Naive thymus-derived CD4-positive, alpha-beta T cell (primary cell): ENCODE measurements at regions not wholly inside any gene's neighbourhood (a gene's known extent, or its start where the extent isn't known, plus 50 kb on each side); places are given as distances from the start of the nearest gene placed in this dataset.

ENCODE experiments used
- ATAC-seq: fragments of 150-1000 bp; cut with Tn5 transposase; 2 replicates; pipeline ENCODE4 v1.10.0; 2021; ENCODE audit warnings: mild to moderate bottlenecking, moderate library complexity
- CTCF ChIA-PET: fragments of 350-600 bp; sonication (Branson Sonifier 250); formaldehyde crosslinking; loops from one replicate; lab custom pipeline; 2021; ENCODE audit warnings: antibody characterized with exemption; lab: Charles Lee
- POLR2A ChIA-PET: fragments of 350-600 bp; sonication (Branson Sonifier 250); formaldehyde crosslinking; loops from one replicate; lab custom pipeline; 2021; ENCODE audit warnings: antibody characterized with exemption, inconsistent platforms; lab: Charles Lee
- DNase-seq, 9 donors: peaks; one replicate each; pipeline versions ENCODE4 v3.0.0 to v3.0.0-alpha.2; 2020 to 2022; ENCODE audit warnings: mixed read lengths in 1 of 9
- H3K27ac ChIP-seq: one replicate; pipeline ENCODE4 v1.7.0; 2013; ENCODE audit warnings: mild to moderate bottlenecking, low read depth, low read length, moderate library complexity
- H3K27me3 ChIP-seq, 2 donors: one replicate each; pipeline ENCODE4 v1.7.0; 2013; ENCODE audit warnings: low read length in 2 of 2, mild to moderate bottlenecking in 2 of 2, moderate library complexity in 2 of 2; ENCODE audit not compliant: control insufficient read depth in 2 of 2, insufficient read depth in 2 of 2
- H3K36me3 ChIP-seq, 3 experiments: 1 replicate in 2 of 3; 2 replicates in 1 of 3; pipeline ENCODE4 v1.7.0; 2013; ENCODE audit warnings: low read length in 3 of 3, mild to moderate bottlenecking in 3 of 3, moderate library complexity in 1 of 3; ENCODE audit not compliant: insufficient read depth in 3 of 3, control insufficient read depth in 2 of 3
- H3K4me1 ChIP-seq, 2 donors: one replicate each; pipeline ENCODE4 v1.7.0; 2013; ENCODE audit warnings: low read length in 2 of 2, mild to moderate bottlenecking in 2 of 2, moderate library complexity in 1 of 2; ENCODE audit not compliant: control insufficient read depth in 2 of 2, insufficient read depth in 2 of 2
- H3K4me3 ChIP-seq: 2 replicates; pipeline ENCODE4 v1.7.0; 2013; ENCODE audit warnings: mild to moderate bottlenecking, low read length
- H3K9me3 ChIP-seq, 3 experiments: 1 replicate in 2 of 3; 2 replicates in 1 of 3; pipeline ENCODE4 v1.7.0; 2013; ENCODE audit warnings: low read length in 3 of 3; ENCODE audit not compliant: control insufficient read depth in 2 of 3
- H3K27ac Mint-ChIP-seq, 9 donors: one replicate each; pipeline ENCODE4 v1.8.0; 2020 to 2022; ENCODE audit warnings: mixed read lengths in 9 of 9, mild to moderate bottlenecking in 8 of 9, moderate library complexity in 5 of 9, inconsistent platforms in 2 of 9
- H3K27me3 Mint-ChIP-seq, 5 donors: one replicate each; pipeline ENCODE4 v1.8.0; 2021 to 2022; ENCODE audit warnings: mixed read lengths in 5 of 5, mild to moderate bottlenecking in 1 of 5
- H3K36me3 Mint-ChIP-seq, 5 donors: one replicate each; pipeline ENCODE4 v1.8.0; 2020 to 2022; ENCODE audit warnings: mixed read lengths in 5 of 5, mild to moderate bottlenecking in 3 of 5, inconsistent platforms in 1 of 5
- H3K4me1 Mint-ChIP-seq, 7 donors: one replicate each; pipeline ENCODE4 v1.8.0; 2020 to 2022; ENCODE audit warnings: mixed read lengths in 7 of 7, mild to moderate bottlenecking in 3 of 7, inconsistent platforms in 1 of 7
- H3K4me3 Mint-ChIP-seq, 10 donors: one replicate each; pipeline ENCODE4 v1.8.0; 2020 to 2022; ENCODE audit warnings: mild to moderate bottlenecking in 10 of 10, mixed read lengths in 10 of 10, moderate library complexity in 6 of 10, inconsistent platforms in 2 of 10
- H3K9me3 Mint-ChIP-seq, 11 donors: one replicate each; pipeline ENCODE4 v1.8.0; 2020 to 2022; ENCODE audit warnings: mixed read lengths in 11 of 11, mild to moderate bottlenecking in 4 of 11, inconsistent platforms in 1 of 11, moderate library complexity in 1 of 11
- intact Hi-C, 2 donors: fragments of 100-400 bp; cut with micrococcal nuclease; formaldehyde crosslinking; loops; one replicate each; pipeline ENCODE4 v1.15.1; 2023

- Mint-ChIP-seq H3K27ac (no peak overlapping the region), H3K4me1 (no peaks in the 10 kb centered on the region), H3K9me3 (peaks cover 0 to 27% (median 16%) of the 10 kb centered on the region in 11 donors), H3K27me3 (no peaks in the 10 kb centered on the region), H3K4me3 (no peak overlapping the region), H3K36me3 (peaks cover 0 to 5% (median 0%) of the 10 kb centered on the region in 5 donors)
- ATAC-seq (no peak), DNase-seq (no peak)
- Histone ChIP-seq H3K36me3 (no peaks in the 10 kb centered on the region), H3K27ac (no peak overlapping the region), H3K4me1 (no peaks in the 10 kb centered on the region), H3K9me3 (peaks cover 0 to 7% (median 0%) of the 10 kb centered on the region in 3 experiments), H3K27me3 (no peaks in the 10 kb centered on the region), H3K4me3 (no peak overlapping the region)
- intact Hi-C loops, result no loop called here
- ChIA-PET CTCF (no interaction called here), POLR2A (no interaction called here)
Observed at GRCh38 chr3:89876116-89876515, 768.7 kb downstream of the EPHA3 start.

DNA sequence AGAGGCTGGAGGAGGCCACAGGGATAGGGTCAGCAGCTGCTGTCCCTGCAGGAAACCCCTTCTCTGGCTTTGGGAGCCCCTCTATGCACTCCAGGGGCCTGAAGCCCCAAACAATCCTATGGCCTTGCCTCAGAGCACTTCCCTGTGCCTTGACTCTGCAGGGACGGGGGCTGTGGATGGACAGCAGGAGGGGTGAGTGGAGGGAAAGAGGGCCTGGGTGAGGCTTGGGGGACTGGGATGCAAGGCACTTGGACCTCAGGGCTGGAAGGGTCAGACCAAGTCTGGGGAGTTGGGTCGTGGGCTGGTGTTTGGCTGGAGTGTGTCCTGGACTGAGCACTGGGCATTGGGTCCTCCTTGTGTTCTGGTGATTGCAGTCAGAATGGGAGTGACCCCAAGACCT lies 769.8 kb downstream of the EPHA3 start:
- Mint-ChIP-seq H3K4me3 (no peak overlapping the region), H3K27me3 (no peaks in the 10 kb centered on the region), H3K4me1 (no peaks in the 10 kb centered on the region), H3K9me3 (peaks cover 0 to 31% (median 16%) of the 10 kb centered on the region in 11 donors), H3K27ac (no peak overlapping the region), H3K36me3 (peaks cover 0 to 5% (median 0%) of the 10 kb centered on the region in 5 donors)
- Histone ChIP-seq H3K27ac (no peak overlapping the region), H3K9me3 (peaks cover 0 to 7% (median 0%) of the 10 kb centered on the region in 3 experiments), H3K36me3 (no peaks in the 10 kb centered on the region), H3K4me3 (no peak overlapping the region), H3K27me3 (no peaks in the 10 kb centered on the region), H3K4me1 (no peaks in the 10 kb centered on the region)
- POLR2A ChIA-PET, result no interaction called here
- ATAC-seq (no peak), DNase-seq (no peak)
- CTCF ChIA-PET, result interaction anchor here (0.6 to 0.7 kb wide), 2 partner anchors 47 to 200 kb away, joined by 3 to 4 read pairs; no protein-coding TSS in a partner anchor
- intact Hi-C loops, result no loop called here

DNA sequence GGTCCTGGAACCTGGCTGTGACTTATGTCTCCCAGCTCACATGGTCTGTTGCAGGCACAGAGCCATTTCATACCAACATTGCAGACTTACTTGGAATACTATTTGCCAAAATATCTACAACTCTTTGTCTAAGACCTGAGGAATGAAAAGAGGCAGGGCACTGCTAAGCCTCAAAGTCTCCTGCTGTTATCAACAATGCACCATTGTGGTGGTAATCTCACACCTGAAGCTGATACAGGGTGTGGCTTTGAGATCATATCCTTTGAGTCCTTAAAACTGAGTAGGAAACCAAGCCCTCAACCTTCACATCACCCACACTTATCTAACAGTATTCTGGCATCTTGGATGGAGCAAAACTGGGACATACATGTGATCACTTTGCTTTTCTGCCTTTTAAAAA lies 782.0 kb downstream of the EPHA3 start:
- no peaks in the 10 kb centered on the region for H3K9me3 ChIP-seq
- no peak overlapping the region for H3K27ac ChIP-seq
- no peaks in the 10 kb centered on the region for H3K27me3 Mint-ChIP-seq
- ChIA-PET POLR2A (no interaction called here), CTCF (no interaction called here)
- no peaks in the 10 kb centered on the region for H3K4me1 Mint-ChIP-seq
- no peaks in the 10 kb centered on the region for H3K27me3 ChIP-seq
- peaks cover 0 to 18% (median 8%) of the 10 kb centered on the region in 11 donors for H3K9me3 Mint-ChIP-seq
- no peak overlapping the region for H3K27ac Mint-ChIP-seq
- H3K4me3 ChIP-seq, result no peak overlapping the region
- H3K36me3 ChIP-seq, result no peaks in the 10 kb centered on the region
- ATAC-seq (no peak), DNase-seq (no peak)
- no peaks in the 10 kb centered on the region for H3K36me3 Mint-ChIP-seq
- no peaks in the 10 kb centered on the region for H3K4me1 ChIP-seq
- H3K4me3 Mint-ChIP-seq, result no peak overlapping the region
- intact Hi-C loops, result no loop called here

DNA sequence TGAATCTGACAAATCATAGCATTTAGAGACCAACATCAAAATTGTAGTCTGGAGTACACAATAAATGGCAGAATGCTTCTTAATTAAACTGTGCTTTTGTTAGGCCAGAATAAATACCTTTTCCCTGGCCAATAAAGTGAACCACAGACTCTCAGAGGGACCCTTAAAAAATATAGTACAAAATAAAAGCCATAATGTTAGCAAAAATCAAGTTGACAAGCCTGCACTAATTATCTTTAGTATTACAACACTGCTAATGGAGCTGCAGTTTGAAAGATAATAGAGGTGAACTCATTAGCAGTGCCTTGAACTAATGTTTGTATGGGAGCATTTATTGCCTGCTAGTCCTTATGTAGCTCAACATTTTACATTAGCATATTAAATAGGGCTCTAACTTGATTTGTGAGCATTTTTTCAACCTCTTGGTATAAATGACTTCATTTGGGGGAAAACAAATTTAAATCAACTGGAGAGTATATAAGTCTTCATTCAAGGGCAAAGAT lies 801.3 kb downstream of the EPHA3 start:
- no peaks in the 10 kb centered on the region for H3K36me3 ChIP-seq
- no peaks in the 10 kb centered on the region for H3K36me3 Mint-ChIP-seq
- no peaks in the 10 kb centered on the region for H3K4me1 Mint-ChIP-seq
- H3K27me3 Mint-ChIP-seq, result no peaks in the 10 kb centered on the region
- no peak overlapping the region for H3K4me3 Mint-ChIP-seq
- ChIA-PET POLR2A (no interaction called here), CTCF (no interaction called here)
- no peak overlapping the region for H3K27ac ChIP-seq
- H3K4me1 ChIP-seq, result no peaks in the 10 kb centered on the region
- H3K9me3 ChIP-seq, result peaks cover 0 to 7% (median 0%) of the 10 kb centered on the region in 3 experiments
- DNase-seq (no peak), ATAC-seq (no peak)
- no peak overlapping the region for H3K27ac Mint-ChIP-seq
- H3K4me3 ChIP-seq, result no peak overlapping the region
- no peaks in the 10 kb centered on the region for H3K27me3 ChIP-seq
- peaks cover 4 to 34% (median 12%) of the 10 kb centered on the region in 11 donors for H3K9me3 Mint-ChIP-seq
- intact Hi-C loops, result no loop called here

- H3K4me1 ChIP-seq, result no peaks in the 10 kb centered on the region
- intact Hi-C loops, result no loop called here
- Mint-ChIP-seq H3K4me1 (no peaks in the 10 kb centered on the region), H3K4me3 (no peak overlapping the region), H3K27ac (no peak overlapping the region), H3K27me3 (no peaks in the 10 kb centered on the region), H3K36me3 (no peaks in the 10 kb centered on the region), H3K9me3 (peaks cover 0 to 15% (median 4%) of the 10 kb centered on the region in 11 donors)
- ChIA-PET CTCF (no interaction called here), POLR2A (no interaction called here)
- H3K9me3 ChIP-seq, result no peaks in the 10 kb centered on the region
- no peak for DNase-seq
- no peak overlapping the region for H3K4me3 ChIP-seq
- H3K36me3 ChIP-seq, result no peaks in the 10 kb centered on the region
- no peak for ATAC-seq
- H3K27me3 ChIP-seq, result no peaks in the 10 kb centered on the region
- no peak overlapping the region for H3K27ac ChIP-seq
Observed at GRCh38 chr3:89912031-89912430, 804.6 kb downstream of the EPHA3 start.

DNA sequence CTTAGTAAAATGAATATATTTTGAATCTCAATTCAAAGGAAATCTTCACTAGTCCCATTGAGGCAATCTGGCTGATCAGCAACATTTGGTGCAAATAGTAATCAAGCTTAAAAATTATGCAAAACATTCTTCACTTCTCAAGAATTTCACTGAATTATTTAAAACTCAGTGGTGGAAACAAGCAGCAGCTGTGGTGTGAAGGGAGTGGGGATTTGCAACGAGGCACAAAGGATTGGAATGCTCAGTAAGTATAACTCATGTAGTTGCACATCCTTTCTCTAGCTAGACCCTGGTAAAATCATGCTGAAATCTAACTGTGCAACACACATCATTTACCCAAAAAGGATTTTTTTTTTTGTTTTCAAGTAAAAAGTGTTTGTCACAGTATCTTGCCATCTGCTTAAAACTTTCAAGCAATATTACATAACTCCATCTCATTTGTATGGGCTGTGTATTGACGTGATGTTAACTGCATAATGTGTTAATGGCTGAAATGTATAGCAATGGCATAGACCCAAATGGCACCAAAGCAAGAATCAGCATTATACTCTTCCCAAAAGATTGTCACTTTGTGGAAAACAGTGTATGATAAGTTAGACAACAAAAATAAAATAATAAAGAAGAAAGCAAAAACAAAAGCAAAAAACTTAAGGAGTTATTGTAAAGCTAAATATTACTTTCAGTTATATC lies 816.6 kb downstream of the EPHA3 start:
- Mint-ChIP-seq H3K27me3 (no peaks in the 10 kb centered on the region), H3K4me3 (no peak overlapping the region), H3K36me3 (no peaks in the 10 kb centered on the region), H3K27ac (no peak overlapping the region), H3K4me1 (no peaks in the 10 kb centered on the region), H3K9me3 (peaks cover 0 to 28% (median 2%) of the 10 kb centered on the region in 11 donors)
- H3K27me3 ChIP-seq, result no peaks in the 10 kb centered on the region
- no peak overlapping the region for H3K27ac ChIP-seq
- no peak for ATAC-seq
- intact Hi-C loops, result no loop called here
- CTCF ChIA-PET, result interaction anchor here (0.7 kb wide), 1 partner anchor 47 kb away, joined by 4 read pairs; no protein-coding TSS in a partner anchor
- H3K36me3 ChIP-seq, result no peaks in the 10 kb centered on the region
- POLR2A ChIA-PET, result no interaction called here
- H3K9me3 ChIP-seq, result no peaks in the 10 kb centered on the region
- DNase-seq, result no peak
- no peak overlapping the region for H3K4me3 ChIP-seq
- H3K4me1 ChIP-seq, result no peaks in the 10 kb centered on the region

- Histone ChIP-seq H3K27ac (no peak overlapping the region), H3K4me1 (no peaks in the 10 kb centered on the region), H3K27me3 (no peaks in the 10 kb centered on the region), H3K4me3 (no peak overlapping the region), H3K36me3 (no peaks in the 10 kb centered on the region), H3K9me3 (no peaks in the 10 kb centered on the region)
- Mint-ChIP-seq H3K27ac (no peak overlapping the region), H3K36me3 (no peaks in the 10 kb centered on the region), H3K4me3 (no peak overlapping the region), H3K4me1 (no peaks in the 10 kb centered on the region), H3K27me3 (no peaks in the 10 kb centered on the region), H3K9me3 (peaks cover 0 to 34% (median 2%) of the 10 kb centered on the region in 11 donors)
- no peak for DNase-seq
- ChIA-PET CTCF (no interaction called here), POLR2A (no interaction called here)
- ATAC-seq, result no peak
- intact Hi-C loops, result no loop called here
Observed at GRCh38 chr3:89925976-89926375, 818.6 kb downstream of the EPHA3 start.
